Ovary (tissue), 3 donors: ENCODE measurements at regions not wholly inside any gene's neighbourhood (a gene's known extent, or its start where the extent isn't known, plus 50 kb on each side); places are given as distances from the start of the nearest gene placed in this dataset.

ENCODE experiments used
- POLR2A ChIP-seq: fragments of 450-650 bp; IDR thresholded peaks from one replicate; pipeline ENCODE4 v1.6.1; 2017; ENCODE audit warnings: antibody characterized with exemption, mild to moderate bottlenecking, moderate library complexity
- TF ChIP-seq, protein P1 (sequence below), 3 donors: fragments of 450-650 bp in 2 of 3; fragments of 200-600 bp in 1 of 3; IDR thresholded peaks; one replicate each; pipeline versions ENCODE4 v1.5.1 to v1.8.0; 2016 to 2022; ENCODE audit warnings: antibody characterized with exemption in 3 of 3, mild to moderate bottlenecking in 1 of 3
- donor health status: DM: no; HTN: no; CAD: no.

DNA sequence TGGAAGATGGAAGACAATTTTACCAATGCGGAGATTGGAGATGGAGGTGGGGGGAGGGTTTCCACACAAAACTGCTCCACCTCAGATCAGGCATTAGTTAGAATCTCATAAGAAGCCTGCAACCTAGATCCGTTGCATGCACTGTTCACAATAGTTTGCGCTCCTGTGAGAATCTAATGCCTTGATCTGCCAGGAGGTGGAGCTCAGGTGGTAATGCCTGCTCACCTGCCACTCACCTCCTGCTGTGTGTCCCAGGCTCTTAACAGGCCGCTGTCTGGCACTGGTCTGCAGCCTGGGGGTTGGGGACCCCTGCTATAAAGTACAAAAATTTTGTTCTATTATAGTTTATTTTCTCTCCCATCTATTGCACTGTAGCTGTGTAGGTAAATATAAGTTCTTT, 84.9 kb upstream of the FOXG1 start:
- TF ChIP-seq, protein P1, sequence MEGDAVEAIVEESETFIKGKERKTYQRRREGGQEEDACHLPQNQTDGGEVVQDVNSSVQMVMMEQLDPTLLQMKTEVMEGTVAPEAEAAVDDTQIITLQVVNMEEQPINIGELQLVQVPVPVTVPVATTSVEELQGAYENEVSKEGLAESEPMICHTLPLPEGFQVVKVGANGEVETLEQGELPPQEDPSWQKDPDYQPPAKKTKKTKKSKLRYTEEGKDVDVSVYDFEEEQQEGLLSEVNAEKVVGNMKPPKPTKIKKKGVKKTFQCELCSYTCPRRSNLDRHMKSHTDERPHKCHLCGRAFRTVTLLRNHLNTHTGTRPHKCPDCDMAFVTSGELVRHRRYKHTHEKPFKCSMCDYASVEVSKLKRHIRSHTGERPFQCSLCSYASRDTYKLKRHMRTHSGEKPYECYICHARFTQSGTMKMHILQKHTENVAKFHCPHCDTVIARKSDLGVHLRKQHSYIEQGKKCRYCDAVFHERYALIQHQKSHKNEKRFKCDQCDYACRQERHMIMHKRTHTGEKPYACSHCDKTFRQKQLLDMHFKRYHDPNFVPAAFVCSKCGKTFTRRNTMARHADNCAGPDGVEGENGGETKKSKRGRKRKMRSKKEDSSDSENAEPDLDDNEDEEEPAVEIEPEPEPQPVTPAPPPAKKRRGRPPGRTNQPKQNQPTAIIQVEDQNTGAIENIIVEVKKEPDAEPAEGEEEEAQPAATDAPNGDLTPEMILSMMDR (IDR thresholded peaks at IDR 0.05): no peak
- no peak for TF ChIP-seq POLR2A
